H1 (cell line): ENCODE measurements at regions not wholly inside any gene's neighbourhood (a gene's known extent, or its start where the extent isn't known, plus 50 kb on each side); places are given as distances from the start of the nearest gene placed in this dataset.

Experiments
- CTCF ChIA-PET: fragments of 300-600 bp; sonication (Branson Sonifier 250); formaldehyde crosslinking; loops from one replicate; lab custom pipeline; 2021; ENCODE audit not compliant: partially characterized antibody; lab: Charles Lee
- POLR2A ChIA-PET: fragments of 300-600 bp; sonication (Branson Sonifier 250); formaldehyde crosslinking; loops from one replicate; lab custom pipeline; 2021; ENCODE audit warnings: inconsistent platforms; ENCODE audit not compliant: partially characterized antibody; lab: Charles Lee
- DNase-seq, 2 experiments: peaks; one replicate each; pipeline versions ENCODE4 v3.0.0 to v3.0.0-alpha.2; 2010 to 2022; ENCODE audit warnings: low spot score in 2 of 2, low read depth in 1 of 2, mixed read lengths in 1 of 2
- FAIRE-seq: peaks from 2 replicates; lab custom pipeline; 2011; peaks lifted over from hg19 to GRCh38; lab: Jason Lieb, UNC
- H2AFZ ChIP-seq: 2 replicates; pipeline ENCODE4 v1.8.1; 2012; ENCODE audit warnings: low read length, inconsistent platforms
- H2AK5ac ChIP-seq: 2 replicates; pipeline ENCODE4 v1.6.1; 2013; ENCODE audit warnings: low read depth, low read length
- H2BK120ac ChIP-seq: replicated peaks from 2 replicates; pipeline ENCODE3; 2013; ENCODE audit warnings: low read depth, low read length, inconsistent platforms
- H2BK12ac ChIP-seq: 2 replicates; pipeline ENCODE4 v1.6.1; 2013; ENCODE audit warnings: low read depth, low read length
- H2BK15ac ChIP-seq: 2 replicates; pipeline ENCODE4 v1.6.1; 2013; ENCODE audit warnings: low read length
- H2BK20ac ChIP-seq: 2 replicates; pipeline ENCODE4 v1.6.1; 2013; ENCODE audit warnings: low read length
- H2BK5ac ChIP-seq: 2 replicates; pipeline ENCODE4 v1.6.1; 2013; ENCODE audit warnings: low read depth, low read length
- H3K14ac ChIP-seq: 2 replicates; pipeline ENCODE4 v1.6.1; 2013; ENCODE audit warnings: inconsistent platforms; ENCODE audit not compliant: insufficient read length
- H3K18ac ChIP-seq: 2 replicates; pipeline ENCODE4 v1.6.1; 2013; ENCODE audit warnings: low read length; ENCODE audit errors: extremely low read depth
- H3K23ac ChIP-seq: 2 replicates; pipeline ENCODE4 v1.6.1; 2013; ENCODE audit warnings: inconsistent platforms; ENCODE audit not compliant: insufficient read length
- H3K23me2 ChIP-seq: 2 replicates; pipeline ENCODE4 v1.6.1; 2013; ENCODE audit warnings: low read depth, low read length
- H3K27ac ChIP-seq: 2 replicates; pipeline ENCODE4 v1.6.1; 2011; ENCODE audit warnings: low read depth, low read length, inconsistent platforms
- H3K27me3 ChIP-seq, 4 experiments: replicated peaks in 1 of 4; 1 replicate in 1 of 4; 2 replicates in 3 of 4; pipeline versions ENCODE4 v1.6.1 to v1.8.1; 2011 to 2013; ENCODE audit warnings: low read length in 3 of 4, mild to moderate bottlenecking in 3 of 4, inconsistent platforms in 2 of 4, mixed read lengths in 2 of 4, moderate library complexity in 1 of 4; ENCODE audit not compliant: control insufficient read depth in 3 of 4, insufficient read depth in 3 of 4; ENCODE audit errors: extremely low read depth in 1 of 4
- H3K36me3 ChIP-seq, 4 experiments: 2 replicates each; pipeline versions ENCODE4 v1.6.1 to v1.8.1; 2011 to 2013; ENCODE audit warnings: mild to moderate bottlenecking in 4 of 4, low read length in 3 of 4, moderate library complexity in 2 of 4, control low read depth in 1 of 4, inconsistent platforms in 1 of 4; ENCODE audit not compliant: insufficient read depth in 4 of 4, control insufficient read depth in 2 of 4
- H3K4ac ChIP-seq: replicated peaks from 2 replicates; pipeline ENCODE3; 2013; ENCODE audit warnings: low read length, low read depth, mixed read lengths, inconsistent platforms; ENCODE audit not compliant: insufficient read length
- H3K4me1 ChIP-seq, 4 experiments: replicated peaks in 1 of 4; 1 replicate in 1 of 4; 2 replicates in 3 of 4; pipeline versions ENCODE4 v1.6.1 to v1.8.1; 2011 to 2013; ENCODE audit warnings: low read length in 3 of 4, inconsistent platforms in 2 of 4, mixed read lengths in 1 of 4; ENCODE audit not compliant: insufficient read depth in 4 of 4, control insufficient read depth in 3 of 4
- H3K4me2 ChIP-seq, 2 experiments: 2 replicates each; pipeline versions ENCODE4 v1.6.1 to v1.8.1; 2011 to 2013; ENCODE audit warnings: low read depth in 2 of 2, low read length in 2 of 2, control low read depth in 1 of 2, inconsistent platforms in 1 of 2, mild to moderate bottlenecking in 1 of 2; ENCODE audit not compliant: insufficient read depth in 1 of 2
- H3K4me3 ChIP-seq, 4 experiments: fragments of 200-600, 300-600 bp in 1 of 4; sonication (generic), shearing (Covaris generic), sonication (Bioruptor Twin) in 1 of 4; 2 replicates each; pipeline versions ENCODE4 v1.5.1 to v1.8.1; 2011 to 2016; ENCODE audit warnings: low read length in 4 of 4, low read depth in 3 of 4, control low read depth in 2 of 4, inconsistent platforms in 2 of 4, mild to moderate bottlenecking in 2 of 4, mixed read lengths in 1 of 4, moderate library complexity in 1 of 4; ENCODE audit not compliant: insufficient read depth in 2 of 4; ENCODE audit errors: extremely low read depth in 1 of 4
- H3K56ac ChIP-seq: replicated peaks from 2 replicates; pipeline ENCODE3; 2013; ENCODE audit warnings: low read depth, mild to moderate bottlenecking, mixed read lengths, low read length, inconsistent platforms; ENCODE audit not compliant: insufficient read length
- H3K79me1 ChIP-seq: 2 replicates; pipeline ENCODE4 v1.6.1; 2013; ENCODE audit warnings: low read depth, low read length, control low read depth
- H3K79me2 ChIP-seq, 2 experiments: 2 replicates each; pipeline versions ENCODE4 v1.6.1 to v1.8.1; 2012 to 2013; ENCODE audit warnings: low read length in 2 of 2, mild to moderate bottlenecking in 2 of 2, inconsistent platforms in 1 of 2; ENCODE audit not compliant: insufficient read depth in 2 of 2, control insufficient read depth in 1 of 2
- H3K9ac ChIP-seq, 4 experiments: replicated peaks in 1 of 4; 1 replicate in 1 of 4; 2 replicates in 3 of 4; pipeline versions ENCODE4 v1.6.1 to v1.8.1; 2011 to 2013; ENCODE audit warnings: low read depth in 3 of 4, low read length in 3 of 4, control low read depth in 2 of 4, mild to moderate bottlenecking in 2 of 4, moderate library complexity in 2 of 4, inconsistent platforms in 1 of 4; ENCODE audit errors: extremely low read depth in 1 of 4
- H3K9me3 ChIP-seq, 2 experiments: 2 replicates each; pipeline versions ENCODE4 v1.6.1 to v1.8.1; 2012 to 2013; ENCODE audit warnings: mild to moderate bottlenecking in 2 of 2, moderate library complexity in 2 of 2, control low read depth in 1 of 2, inconsistent platforms in 1 of 2, low read depth in 1 of 2, low read length in 1 of 2, mixed read lengths in 1 of 2; ENCODE audit not compliant: insufficient read depth in 2 of 2
- H4K20me1 ChIP-seq, 2 experiments: replicated peaks in 1 of 2; 2 replicates each; pipeline versions ENCODE3 to v1.8.1; 2011 to 2013; ENCODE audit warnings: inconsistent platforms in 2 of 2, low read length in 2 of 2, mild to moderate bottlenecking in 1 of 2; ENCODE audit not compliant: insufficient read depth in 2 of 2, control insufficient read depth in 1 of 2
- H4K5ac ChIP-seq: 2 replicates; pipeline ENCODE4 v1.6.1; 2013; ENCODE audit warnings: low read length, low read depth, mixed read lengths, inconsistent platforms; ENCODE audit not compliant: insufficient read length
- H4K8ac ChIP-seq: 2 replicates; pipeline ENCODE4 v1.8.0; 2013; ENCODE audit warnings: mild to moderate bottlenecking, moderate library complexity, low read length, inconsistent platforms; ENCODE audit not compliant: insufficient read depth; ENCODE audit errors: extremely low read depth
- H4K91ac ChIP-seq: replicated peaks from 2 replicates; pipeline ENCODE3; 2013; ENCODE audit warnings: low read length, mixed read lengths, inconsistent platforms; ENCODE audit not compliant: insufficient read length
- CBX8 ChIP-seq: fragments of 300-800, 300-1000 bp; sonication (generic); IDR thresholded peaks from 2 replicates; pipeline ENCODE4 v1.7.1; 2016; ENCODE audit warnings: low read depth, low read length, borderline replicate concordance
- NRF1 ChIP-seq: IDR thresholded peaks from 2 replicates; pipeline ENCODE4 v1.6.1; 2011; ENCODE audit warnings: mild to moderate bottlenecking, low read depth, low read length, improper control_type of control experiment
- SP2 ChIP-seq: IDR thresholded peaks from 2 replicates; pipeline ENCODE4 v1.6.1; 2012; ENCODE audit warnings: mild to moderate bottlenecking, low read length, inconsistent platforms
- WGBS, 2 experiments: shearing (Covaris generic) in 1 of 2; methylation state at CpG; one replicate each; pipeline versions ENCODE4 v1.1.6 to v1.1.7; 2013 to 2015; ENCODE audit warnings: low lambda C conversion rate in 2 of 2, mixed read lengths in 2 of 2, inconsistent platforms in 1 of 2, low coverage in 1 of 2, missing lambda C conversion rate in 1 of 2; ENCODE audit not compliant: insufficient replicate concordance in 2 of 2, insufficient coverage in 1 of 2, insufficient read length in 1 of 2; ENCODE audit errors: extremely low coverage in 1 of 2, missing lambda C conversion rate in 1 of 2; 5-methylcytosine and 5-hydroxymethylcytosine counted together

- Histone ChIP-seq H2BK15ac (no peak overlapping the region), H4K20me1 (no peaks in the 10 kb centered on the region), H3K27me3 (no peaks in the 10 kb centered on the region), H3K27ac (no peak overlapping the region), H3K9ac (no peak overlapping the region), H3K56ac (no peak overlapping the region), H4K8ac (no peak overlapping the region), H4K5ac (no peak overlapping the region), H2BK12ac (no peak overlapping the region), H3K79me2 (no peaks in the 10 kb centered on the region), H3K23me2 (no peaks in the 10 kb centered on the region), H3K14ac (no peak overlapping the region), H2AFZ (no peak overlapping the region), H2BK120ac (no peak overlapping the region), H3K36me3 (no peaks in the 10 kb centered on the region; a peak in 1 of 8 replicates), H2AK5ac (no peak overlapping the region), H3K4ac (no peak overlapping the region), H3K9me3 (peaks cover 7 to 11% of the 10 kb centered on the region in 2 experiments; a peak in 3 of 4 replicates), H3K18ac (no peak overlapping the region), H3K79me1 (no peaks in the 10 kb centered on the region), H3K4me1 (no peaks in the 10 kb centered on the region), H3K23ac (no peak overlapping the region), H4K91ac (no peak overlapping the region), H3K4me2 (no peak overlapping the region), H3K4me3 (no peak overlapping the region), H2BK5ac (no peak overlapping the region), H2BK20ac (no peak overlapping the region)
- TF ChIP-seq CBX8 (no peak), NRF1 (no peak), SP2 (no peak)
- WGBS, 2 experiments: 79% methylated on average over 1 of the region's 1 CpG; no CpG with 5 or more reads in 1 of the 2 experiments
- ChIA-PET POLR2A (no interaction called here), CTCF (interaction anchor here (0.6 to 1.4 kb wide), 5 partner anchors 9 to 233 kb away, joined by 3 read pairs; no protein-coding TSS in a partner anchor)
- FAIRE-seq (no peak), DNase-seq (no peak)
These were observed 103.1 kb upstream of the CCDC39 start for GRCh38 chr3:180782195-180782984.
